ENCODE measurements at regions not wholly inside any gene's neighbourhood (a gene's known extent, or its start where the extent isn't known, plus 50 kb on each side); places are given as distances from the start of the nearest gene placed in this dataset.

- POLR2A ChIA-PET = interaction anchor here (0.9 to 1.2 kb wide), 2 partner anchors 19 kb away, joined by 3 read pairs; no protein-coding TSS in a partner anchor
- H3K9me3 ChIP-seq (ENCODE audit: low read length) = no peaks in the 10 kb centered on the region
- no peaks in the 10 kb centered on the region for H3K9me2 ChIP-seq (ENCODE audit: insufficient read depth, low read length)
- DNase-seq (ENCODE audit: low spot score) = no peak
- no peak for TF ChIP-seq CTCF (conservative IDR thresholded peaks at IDR 0.05; ENCODE audit: low read length)
- no peak for TF ChIP-seq EZH2phosphoT487 (IDR thresholded peaks at IDR 0.05; ENCODE audit: borderline replicate concordance, low read depth, low read length)
- no peaks in the 10 kb centered on the region; the same call in 1 of the 2 replicates for H4K20me1 ChIP-seq (ENCODE audit: insufficient read depth, low read length)
- no peak overlapping the region for H2AFZ ChIP-seq (ENCODE audit: low read length)
- CTCF ChIA-PET (ENCODE audit: unreplicated experiment) = no interaction called here
- no peaks in the 10 kb centered on the region for H3K79me2 ChIP-seq (ENCODE audit: insufficient read depth, low read depth, low read length)
- no peaks in the 10 kb centered on the region for H3K4me1 ChIP-seq (ENCODE audit: insufficient read depth, low read length, poor library complexity, severe bottlenecking)
- H3K36me3 ChIP-seq (ENCODE audit: insufficient read depth, low read length) = no peaks in the 10 kb centered on the region
- H3K27ac ChIP-seq (ENCODE audit: low read depth, low read length, poor library complexity, severe bottlenecking) = no peak overlapping the region
- H3K4me2 ChIP-seq (ENCODE audit: low read length) = no peak overlapping the region
- intact Hi-C loops (cut with micrococcal nuclease; ENCODE audit: unreplicated experiment) = no loop called here
- no peak overlapping the region for H3K4me3 ChIP-seq (ENCODE audit: low read depth, low read length, poor library complexity, severe bottlenecking)
- no TSS peak for BruUV-seq (replicated peaks)
Measured at GRCh38 chr13:73310366-73310765, 251.6 kb downstream of the KLF5 start.

- no peak overlapping the region for H3K27ac ChIP-seq (ENCODE audit: low read depth, low read length, poor library complexity, severe bottlenecking)
- no peaks in the 10 kb centered on the region for H3K9me2 ChIP-seq (ENCODE audit: insufficient read depth, low read length)
- no peaks in the 10 kb centered on the region; the same call in 1 of the 2 replicates for H4K20me1 ChIP-seq (ENCODE audit: insufficient read depth, low read length)
- H3K79me2 ChIP-seq (ENCODE audit: insufficient read depth, low read depth, low read length) = no peaks in the 10 kb centered on the region
- intact Hi-C loops (cut with micrococcal nuclease; ENCODE audit: unreplicated experiment) = no loop called here
- TF ChIP-seq CTCF (conservative IDR thresholded peaks at IDR 0.05; ENCODE audit: low read length) (no peak), EZH2phosphoT487 (IDR thresholded peaks at IDR 0.05; ENCODE audit: borderline replicate concordance, low read depth, low read length) (no peak)
- ChIA-PET CTCF (ENCODE audit: unreplicated experiment) (no interaction called here), POLR2A (no interaction called here)
- no peak overlapping the region for H3K4me2 ChIP-seq (ENCODE audit: low read length)
- H3K4me3 ChIP-seq (ENCODE audit: low read depth, low read length, poor library complexity, severe bottlenecking) = no peak overlapping the region
- H2AFZ ChIP-seq (ENCODE audit: low read length) = no peak overlapping the region
- H3K36me3 ChIP-seq (ENCODE audit: insufficient read depth, low read length) = no peaks in the 10 kb centered on the region
- H3K4me1 ChIP-seq (ENCODE audit: insufficient read depth, low read length, poor library complexity, severe bottlenecking) = no peaks in the 10 kb centered on the region
- no peak for DNase-seq (ENCODE audit: low spot score)
- BruUV-seq (replicated peaks) = no TSS peak
- H3K9me3 ChIP-seq (ENCODE audit: low read length) = no peaks in the 10 kb centered on the region
Measured at GRCh38 chr13:73307481-73307880, 248.7 kb downstream of the KLF5 start.

- ChIA-PET CTCF (ENCODE audit: unreplicated experiment) (no interaction called here), POLR2A (no interaction called here)
- Histone ChIP-seq H2AFZ (ENCODE audit: low read length) (no peak overlapping the region), H3K4me2 (ENCODE audit: low read length) (no peak overlapping the region), H3K79me2 (ENCODE audit: insufficient read depth, low read depth, low read length) (no peaks in the 10 kb centered on the region), H3K9me3 (ENCODE audit: low read length) (no peaks in the 10 kb centered on the region), H3K4me1 (ENCODE audit: insufficient read depth, low read length, poor library complexity, severe bottlenecking) (no peaks in the 10 kb centered on the region), H3K9me2 (ENCODE audit: insufficient read depth, low read length) (no peaks in the 10 kb centered on the region), H3K36me3 (ENCODE audit: insufficient read depth, low read length) (no peaks in the 10 kb centered on the region), H3K27ac (ENCODE audit: low read depth, low read length, poor library complexity, severe bottlenecking) (no peak overlapping the region), H3K4me3 (ENCODE audit: low read depth, low read length, poor library complexity, severe bottlenecking) (no peak overlapping the region), H4K20me1 (ENCODE audit: insufficient read depth, low read length) (no peaks in the 10 kb centered on the region; the same call in 1 of the 2 replicates)
- TF ChIP-seq EZH2phosphoT487 (IDR thresholded peaks at IDR 0.05; ENCODE audit: borderline replicate concordance, low read depth, low read length) (no peak), CTCF (conservative IDR thresholded peaks at IDR 0.05; ENCODE audit: low read length) (no peak)
- DNase-seq (ENCODE audit: low spot score) = no peak
- no TSS peak for BruUV-seq (replicated peaks)
- intact Hi-C loops (cut with micrococcal nuclease; ENCODE audit: unreplicated experiment) = no loop called here
Measured at GRCh38 chr13:73306688-73307087, 247.9 kb downstream of the KLF5 start.
